K562 (cell line): ENCODE measurements at regions not wholly inside any gene's neighbourhood (a gene's known extent, or its start where the extent isn't known, plus 50 kb on each side); places are given as distances from the start of the nearest gene placed in this dataset.

ENCODE experiments used
- NFATC3 ChIP-seq: fragments of 450-650 bp; IDR thresholded peaks from 2 replicates; pipeline ENCODE4 v1.6.1; 2017; ENCODE audit warnings: mild to moderate bottlenecking
- NFYB ChIP-seq: IDR thresholded peaks from 2 replicates; pipeline ENCODE4 v1.6.1; 2011; ENCODE audit warnings: mild to moderate bottlenecking, moderate library complexity; ENCODE audit not compliant: insufficient read length; ENCODE audit errors: extremely low read depth
- POLR3A ChIP-seq: IDR thresholded peaks from 2 replicates; pipeline ENCODE4 v1.6.1; 2011; ENCODE audit warnings: borderline replicate concordance, mild to moderate bottlenecking, moderate library complexity; ENCODE audit not compliant: insufficient read length, insufficient read depth; ENCODE audit errors: extremely low read depth
- REST ChIP-seq, 2 experiments: fragments of 450-650 bp; formaldehyde crosslinking in 1 of 2; IDR thresholded peaks; 2 replicates each; pipeline versions ENCODE4 v1.4.0 to v1.6.1; 2014 to 2020; ENCODE audit warnings: mild to moderate bottlenecking in 2 of 2, borderline replicate concordance in 1 of 2, low read depth in 1 of 2
- ZNF282 ChIP-seq: sonication (generic); formaldehyde crosslinking; IDR thresholded peaks from 2 replicates; pipeline ENCODE4 v1.8.1; 2023; ENCODE audit warnings: missing genetic modification reagents
- ZNF3 ChIP-seq: fragments of 250-450 bp; sonication (Bioruptor Pico); IDR thresholded peaks from 2 replicates; pipeline ENCODE4 v1.5.0; 2021; ENCODE audit warnings: mild to moderate bottlenecking, moderate library complexity
- ZNF407 ChIP-seq: fragments of 450-650 bp; IDR thresholded peaks from 2 replicates; pipeline ENCODE4 v1.6.1; 2016; ENCODE audit warnings: low read depth
- ZNF589 ChIP-seq: fragments of 200-800 bp; sonication (Bioruptor generic); IDR thresholded peaks from 2 replicates; pipeline ENCODE4 v1.6.1; 2016; ENCODE audit warnings: low read depth, missing genetic modification characterization, missing compliant biosample characterization

- TF ChIP-seq ZNF589 (CRISPR knock-in tag) (peak; percentile 92), POLR3A (no peak), ZNF407 (no peak), ZNF282 (CRISPR knock-in tag) (no peak), REST (IDR thresholded peaks at IDR 0.05; ENCODE audit: borderline replicate concordance) (peak; percentile 19; the same call in 1 of the 2 replicates), REST (CRISPR knock-in tag; IDR thresholded peaks at IDR 0.05; ENCODE audit: low read depth) (0 out of 2 replicates have a peak, but pooled peaks have one; percentile 28), NFATC3 (no peak), ZNF3 (no peak), NFYB (no peak)
Measured at GRCh38 chr2:64859312-64860212, 129.6 kb upstream of the SLC1A4 start (continued).
